ENCODE measurements at regions not wholly inside any gene's neighbourhood (a gene's known extent, or its start where the extent isn't known, plus 50 kb on each side); places are given as distances from the start of the nearest gene placed in this dataset.

- POLR2A ChIA-PET (ENCODE audit: unreplicated experiment): no interaction called here
- H3K4me2 ChIP-seq: no peak overlapping the region
Observed at GRCh38 chr9:81191222-81191621, 498.1 kb downstream of the TLE1 start.

GRCh38 chr9:81190659-81191058 is 498.7 kb downstream of the TLE1 start:
- BruUV-seq (replicated peaks): no TSS peak
- CTCF ChIA-PET: no interaction called here
- H3K79me2 ChIP-seq (ENCODE audit: low read depth): no peaks in the 10 kb centered on the region
- no peak overlapping the region for H3K4me3 ChIP-seq
- no peaks in the 10 kb centered on the region for H4K20me1 ChIP-seq (ENCODE audit: insufficient read depth)
- H3K4me2 ChIP-seq: no peak overlapping the region
- DNase-seq: no peak
- H3K36me3 ChIP-seq (ENCODE audit: low read depth): no peaks in the 10 kb centered on the region
- TF ChIP-seq EZH2 (IDR thresholded peaks at IDR 0.05; ENCODE audit: low read depth) (no peak), CTCF (conservative IDR thresholded peaks at IDR 0.05) (no peak)
- no peaks in the 10 kb centered on the region for H3F3A ChIP-seq (ENCODE audit: insufficient read depth, low read depth)
- H3K27me3 ChIP-seq (ENCODE audit: insufficient read depth, low read depth): no peaks in the 10 kb centered on the region
- 0 out of 2 replicates have a peak, but pooled peaks cover 3% of the 10 kb centered on the region for H3K4me1 ChIP-seq (replicated peaks; ENCODE audit: insufficient read depth)
- no peaks in the 10 kb centered on the region for H3K9me2 ChIP-seq (ENCODE audit: insufficient read depth)
- intact Hi-C loops (cut with micrococcal nuclease; ENCODE audit: unreplicated experiment): no loop called here
- H3K9me3 ChIP-seq (ENCODE audit: insufficient read depth, low read depth): peaks cover 20% of the 10 kb centered on the region; the same call in 1 of the 2 replicates
- H3K27ac ChIP-seq: no peak overlapping the region
- POLR2A ChIA-PET (ENCODE audit: unreplicated experiment): no interaction called here
- H2AFZ ChIP-seq: no peak overlapping the region

More at GRCh38 chr9:81191222-81191621, 498.1 kb downstream of the TLE1 start:
- Histone ChIP-seq H3F3A (ENCODE audit: insufficient read depth, low read depth) (no peaks in the 10 kb centered on the region), H4K20me1 (ENCODE audit: insufficient read depth) (no peaks in the 10 kb centered on the region), H3K27me3 (ENCODE audit: insufficient read depth, low read depth) (no peaks in the 10 kb centered on the region), H3K9me2 (ENCODE audit: insufficient read depth) (no peaks in the 10 kb centered on the region), H3K4me1 (replicated peaks; ENCODE audit: insufficient read depth) (0 out of 2 replicates have a peak, but pooled peaks cover 3% of the 10 kb centered on the region), H3K27ac (no peak overlapping the region), H2AFZ (no peak overlapping the region), H3K79me2 (ENCODE audit: low read depth) (no peaks in the 10 kb centered on the region), H3K9me3 (ENCODE audit: insufficient read depth, low read depth) (peaks cover 20% of the 10 kb centered on the region; the same call in 1 of the 2 replicates), H3K4me3 (no peak overlapping the region), H3K36me3 (ENCODE audit: low read depth) (no peaks in the 10 kb centered on the region)
- TF ChIP-seq EZH2 (IDR thresholded peaks at IDR 0.05; ENCODE audit: low read depth) (no peak), CTCF (conservative IDR thresholded peaks at IDR 0.05) (no peak)
- intact Hi-C loops (cut with micrococcal nuclease; ENCODE audit: unreplicated experiment): no loop called here
- no peak for DNase-seq
- CTCF ChIA-PET: no interaction called here
- BruUV-seq (replicated peaks): no TSS peak

- no peaks in the 10 kb centered on the region for H3F3A ChIP-seq (ENCODE audit: insufficient read depth, low read depth)
- no peaks in the 10 kb centered on the region for H3K9me3 ChIP-seq (ENCODE audit: insufficient read depth, low read depth)
- H3K27ac ChIP-seq: no peak overlapping the region
- H3K4me3 ChIP-seq: no peak overlapping the region
- H2AFZ ChIP-seq: no peak overlapping the region
- no peaks in the 10 kb centered on the region; the same call in 1 of the 2 replicates for H3K9me2 ChIP-seq (ENCODE audit: insufficient read depth)
- H4K20me1 ChIP-seq (ENCODE audit: insufficient read depth): no peaks in the 10 kb centered on the region
- H3K79me2 ChIP-seq (ENCODE audit: low read depth): no peaks in the 10 kb centered on the region
- TF ChIP-seq EZH2 (IDR thresholded peaks at IDR 0.05; ENCODE audit: low read depth) (no peak), CTCF (conservative IDR thresholded peaks at IDR 0.05) (no peak)
- DNase-seq: peak in 1 of 2 experiments; percentile 64
- intact Hi-C loops (cut with micrococcal nuclease; ENCODE audit: unreplicated experiment): no loop called here
- ChIA-PET POLR2A (ENCODE audit: unreplicated experiment) (no interaction called here), CTCF (interaction anchor here (0.7 kb wide), 1 partner anchor 170 kb away, joined by 3 read pairs; no protein-coding TSS in a partner anchor)
- H3K4me1 ChIP-seq (replicated peaks; ENCODE audit: insufficient read depth): 0 out of 2 replicates have a peak, but pooled peaks cover 7% of the 10 kb centered on the region
- no peak overlapping the region for H3K4me2 ChIP-seq
- no peaks in the 10 kb centered on the region for H3K36me3 ChIP-seq (ENCODE audit: low read depth)
- H3K27me3 ChIP-seq (ENCODE audit: insufficient read depth, low read depth): no peaks in the 10 kb centered on the region
- BruUV-seq (replicated peaks): no TSS peak
Observed at GRCh38 chr9:81183761-81184160, 505.6 kb downstream of the TLE1 start.
